SU-DHL-6 (cell line): ENCODE measurements at regions not wholly inside any gene's neighbourhood (a gene's known extent, or its start where the extent isn't known, plus 50 kb on each side); places are given as distances from the start of the nearest gene placed in this dataset.

Experiments
- H2AFZ ChIP-seq: fragments of 200-600 bp; sonication (generic); 2 replicates; pipeline ENCODE4 v1.6.1; 2014; ENCODE audit warnings: low read depth, mild to moderate bottlenecking, moderate library complexity, mixed read lengths, antibody characterized with exemption, low read length; ENCODE audit not compliant: severe bottlenecking
- H3F3A ChIP-seq: fragments of 200-600 bp; shearing (Covaris generic); 2 replicates; pipeline ENCODE4 v1.6.0; 2016; ENCODE audit warnings: antibody characterized with exemption, mild to moderate bottlenecking; ENCODE audit not compliant: insufficient read depth
- H3K27ac ChIP-seq: fragments of 200-600 bp; sonication (generic); 2 replicates; pipeline ENCODE4 v1.5.1; 2016; ENCODE audit warnings: low read depth, mild to moderate bottlenecking, low read length, moderate library complexity, mixed read lengths
- H3K27me3 ChIP-seq: fragments of 200-600 bp; sonication (generic), shearing (Covaris generic); 2 replicates; pipeline ENCODE4 v1.6.0; 2014; ENCODE audit warnings: mild to moderate bottlenecking, low read length
- H3K36me3 ChIP-seq: fragments of 200-600 bp; sonication (generic); 2 replicates; pipeline ENCODE4 v1.6.1; 2014; ENCODE audit warnings: mild to moderate bottlenecking, low read length, mixed read lengths
- H3K4me2 ChIP-seq: fragments of 300-600, 200-600 bp; shearing (Covaris generic), sonication (generic); 2 replicates; pipeline ENCODE4 v1.6.0; 2014; ENCODE audit warnings: low read length, low read depth, mild to moderate bottlenecking; ENCODE audit not compliant: poor library complexity, severe bottlenecking
- H3K4me3 ChIP-seq: fragments of 200-600 bp; sonication (generic); 2 replicates; pipeline ENCODE4 v1.5.1; 2014; ENCODE audit warnings: antibody characterized with exemption, low read length, mild to moderate bottlenecking, mixed read lengths; ENCODE audit not compliant: insufficient read depth, poor library complexity, severe bottlenecking
- H3K79me2 ChIP-seq: fragments of 200-600 bp; sonication (generic); 2 replicates; pipeline ENCODE4 v1.6.1; 2014; ENCODE audit warnings: mild to moderate bottlenecking, low read length, moderate library complexity; ENCODE audit not compliant: insufficient read depth
- H3K9ac ChIP-seq: fragments of 200-600 bp; sonication (generic); 2 replicates; pipeline ENCODE4 v1.7.0; 2014; ENCODE audit warnings: mild to moderate bottlenecking, low read length
- H3K9me2 ChIP-seq: fragments of 200-600 bp; sonication (generic); replicated peaks from 2 replicates; pipeline ENCODE4 v1.6.1; 2014; ENCODE audit warnings: low read length; ENCODE audit not compliant: insufficient read depth
- H3K9me3 ChIP-seq: fragments of 200-600 bp; sonication (generic); 2 replicates; pipeline ENCODE4 v1.6.1; 2014; ENCODE audit warnings: low read length, mixed read lengths; ENCODE audit not compliant: insufficient read depth
- H4K20me1 ChIP-seq: fragments of 200-600 bp; sonication (generic); 2 replicates; pipeline ENCODE4 v1.6.1; 2014; ENCODE audit warnings: low read depth, mild to moderate bottlenecking, antibody characterized with exemption, low read length, moderate library complexity, mixed read lengths
- EZH2phosphoT487 ChIP-seq: fragments of 200-600 bp; sonication (generic), shearing (Covaris generic); conservative IDR thresholded peaks from 2 replicates; pipeline ENCODE4 v1.6.1; 2018; ENCODE audit warnings: mild to moderate bottlenecking, antibody characterized with exemption, low read length, moderate library complexity, mixed read lengths
- TF ChIP-seq, protein P1 (sequence below): fragments of 200-600 bp; sonication (generic); IDR thresholded peaks from one replicate; pipeline ENCODE4 v1.5.1; 2017; ENCODE audit warnings: antibody characterized with exemption, mild to moderate bottlenecking, low read length, moderate library complexity; ENCODE audit not compliant: insufficient read depth, poor library complexity, severe bottlenecking

DNA sequence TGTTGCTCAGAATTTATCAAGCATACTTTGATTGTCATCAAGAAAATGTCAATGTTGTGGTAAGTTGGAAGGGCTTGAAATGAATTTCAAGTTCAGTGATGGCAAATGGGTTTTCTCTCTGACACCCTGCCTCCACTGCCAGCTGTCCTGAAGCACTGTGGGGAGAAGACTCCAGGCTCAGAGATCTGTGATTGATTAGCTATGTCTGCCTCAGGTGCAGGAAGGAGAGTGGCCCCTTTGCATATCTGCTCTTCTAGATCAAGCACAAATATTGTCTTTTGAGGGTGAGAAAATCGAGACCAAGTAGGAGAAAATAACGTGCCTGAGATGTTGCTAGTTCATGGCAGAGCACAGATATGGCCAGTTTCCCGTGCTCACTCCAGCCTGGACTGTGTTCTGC lies 178.8 kb upstream of the GLI2 start:
- Histone ChIP-seq H3K9me3 (no peaks in the 10 kb centered on the region), H3F3A (no peaks in the 10 kb centered on the region), H3K79me2 (no peaks in the 10 kb centered on the region), H3K4me3 (no peak overlapping the region), H3K27me3 (no peaks in the 10 kb centered on the region), H4K20me1 (no peaks in the 10 kb centered on the region), H3K9ac (no peak overlapping the region), H3K9me2 (no peaks in the 10 kb centered on the region), H3K36me3 (no peaks in the 10 kb centered on the region), H2AFZ (no peak overlapping the region), H3K27ac (no peak overlapping the region), H3K4me2 (no peak overlapping the region)
- TF ChIP-seq, protein P1, sequence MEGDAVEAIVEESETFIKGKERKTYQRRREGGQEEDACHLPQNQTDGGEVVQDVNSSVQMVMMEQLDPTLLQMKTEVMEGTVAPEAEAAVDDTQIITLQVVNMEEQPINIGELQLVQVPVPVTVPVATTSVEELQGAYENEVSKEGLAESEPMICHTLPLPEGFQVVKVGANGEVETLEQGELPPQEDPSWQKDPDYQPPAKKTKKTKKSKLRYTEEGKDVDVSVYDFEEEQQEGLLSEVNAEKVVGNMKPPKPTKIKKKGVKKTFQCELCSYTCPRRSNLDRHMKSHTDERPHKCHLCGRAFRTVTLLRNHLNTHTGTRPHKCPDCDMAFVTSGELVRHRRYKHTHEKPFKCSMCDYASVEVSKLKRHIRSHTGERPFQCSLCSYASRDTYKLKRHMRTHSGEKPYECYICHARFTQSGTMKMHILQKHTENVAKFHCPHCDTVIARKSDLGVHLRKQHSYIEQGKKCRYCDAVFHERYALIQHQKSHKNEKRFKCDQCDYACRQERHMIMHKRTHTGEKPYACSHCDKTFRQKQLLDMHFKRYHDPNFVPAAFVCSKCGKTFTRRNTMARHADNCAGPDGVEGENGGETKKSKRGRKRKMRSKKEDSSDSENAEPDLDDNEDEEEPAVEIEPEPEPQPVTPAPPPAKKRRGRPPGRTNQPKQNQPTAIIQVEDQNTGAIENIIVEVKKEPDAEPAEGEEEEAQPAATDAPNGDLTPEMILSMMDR: no peak

DNA sequence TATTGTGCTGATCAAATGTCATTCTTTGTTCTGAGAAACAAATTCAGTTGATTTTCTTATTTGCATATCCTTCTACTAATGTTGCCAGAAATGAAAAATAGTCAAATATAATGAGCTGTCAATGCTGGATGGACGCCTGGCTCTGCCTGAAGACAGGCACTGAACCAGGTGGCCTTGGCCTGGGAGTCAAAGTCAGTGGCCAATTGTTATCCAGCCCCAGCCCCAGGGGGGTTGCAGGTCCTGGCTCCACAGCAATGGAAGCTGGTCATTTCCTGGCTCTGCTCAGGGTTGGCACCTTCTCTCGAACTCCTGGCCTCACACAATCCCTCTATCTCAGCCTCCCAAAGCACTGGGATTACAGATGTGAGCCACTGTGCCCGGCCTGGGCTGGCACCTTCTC lies 176.8 kb upstream of the GLI2 start:
- TF ChIP-seq EZH2phosphoT487: no peak
- TF ChIP-seq, protein P1: no peak
- Histone ChIP-seq H3K9me2 (no peaks in the 10 kb centered on the region), H2AFZ (no peak overlapping the region), H3K79me2 (no peaks in the 10 kb centered on the region), H3K4me2 (no peak overlapping the region), H3K27me3 (no peaks in the 10 kb centered on the region), H3K4me3 (no peak overlapping the region), H3K36me3 (no peaks in the 10 kb centered on the region), H3K9me3 (no peaks in the 10 kb centered on the region), H3K9ac (no peak overlapping the region), H3K27ac (no peak overlapping the region), H3F3A (no peaks in the 10 kb centered on the region), H4K20me1 (no peaks in the 10 kb centered on the region)

DNA sequence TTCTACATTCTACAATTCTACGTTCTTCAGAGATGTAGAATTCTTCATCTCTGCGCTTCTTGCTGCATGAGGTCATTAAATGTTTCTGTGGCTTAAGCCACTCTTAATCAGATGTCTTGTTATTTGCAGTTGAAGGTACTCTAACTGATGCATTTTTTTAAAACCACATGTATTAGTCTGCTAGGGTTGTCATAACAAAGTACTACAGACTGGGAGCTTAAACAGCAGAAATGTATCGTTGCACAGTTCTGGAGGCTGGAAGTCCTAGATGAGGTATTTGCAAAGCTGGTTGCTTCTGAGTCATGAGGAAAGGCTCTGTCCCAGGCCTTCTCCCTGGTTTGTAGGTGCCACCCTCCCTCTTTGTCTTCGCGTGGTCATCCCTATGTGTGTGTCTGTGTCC lies 176.3 kb upstream of the GLI2 start:
- Histone ChIP-seq H3K4me2 (no peak overlapping the region), H4K20me1 (no peaks in the 10 kb centered on the region), H3K27me3 (no peaks in the 10 kb centered on the region), H3K79me2 (no peaks in the 10 kb centered on the region), H2AFZ (no peak overlapping the region), H3K9ac (no peak overlapping the region), H3K9me3 (no peaks in the 10 kb centered on the region), H3K9me2 (no peaks in the 10 kb centered on the region), H3K4me3 (no peak overlapping the region), H3K36me3 (no peaks in the 10 kb centered on the region), H3F3A (no peaks in the 10 kb centered on the region), H3K27ac (no peak overlapping the region)
- no peak for TF ChIP-seq EZH2phosphoT487
- TF ChIP-seq, protein P1: no peak

DNA sequence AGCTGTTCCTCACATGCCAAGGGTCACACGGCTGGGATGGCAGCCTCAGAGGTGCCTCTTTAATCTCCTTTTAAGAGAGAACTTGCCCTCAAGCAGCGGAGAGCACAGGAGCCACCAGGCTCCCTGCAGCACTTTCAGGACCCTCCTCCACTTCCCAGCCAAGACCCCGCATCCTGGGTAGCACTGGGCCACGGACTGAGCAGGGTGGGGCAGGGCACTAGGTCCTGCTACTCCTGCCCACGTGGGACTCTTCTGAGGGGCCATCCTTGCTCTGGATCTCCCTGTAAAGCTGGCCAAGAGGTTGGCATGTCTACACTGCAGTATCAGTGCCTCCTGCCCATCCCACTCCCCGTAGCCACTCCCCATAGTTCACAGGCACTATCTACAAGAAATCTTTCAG lies 175.3 kb upstream of the GLI2 start:
- Histone ChIP-seq H3K27me3 (no peaks in the 10 kb centered on the region), H3K9me3 (no peaks in the 10 kb centered on the region), H3K4me3 (no peak overlapping the region), H3K79me2 (no peaks in the 10 kb centered on the region), H3K27ac (no peak overlapping the region), H3K4me2 (no peak overlapping the region), H2AFZ (no peak overlapping the region), H3K9me2 (no peaks in the 10 kb centered on the region), H4K20me1 (no peaks in the 10 kb centered on the region), H3F3A (no peaks in the 10 kb centered on the region), H3K36me3 (no peaks in the 10 kb centered on the region), H3K9ac (no peak overlapping the region)
- TF ChIP-seq EZH2phosphoT487: no peak
- TF ChIP-seq, protein P1: no peak
